SK-N-SH treated with all-trans-retinoic acid at 6 μM for 48 hours (cell line): ENCODE measurements at regions not wholly inside any gene's neighbourhood (a gene's known extent, or its start where the extent isn't known, plus 50 kb on each side); places are given as distances from the start of the nearest gene placed in this dataset.

Experiments
- BACH2 ChIP-seq: fragments of 250-450 bp; sonication (Bioruptor Pico); IDR thresholded peaks from 2 replicates; pipeline ENCODE4 v1.9.0; 2021; ENCODE audit warnings: mild to moderate bottlenecking, borderline replicate concordance
- SNAI2 ChIP-seq: fragments of 250-450 bp; sonication (Bioruptor Pico); IDR thresholded peaks from 2 replicates; pipeline ENCODE4 v1.5.0; 2020; ENCODE audit warnings: mild to moderate bottlenecking, moderate library complexity
- TF ChIP-seq, protein P1 (sequence below): fragments of 250-450 bp; sonication (Bioruptor Pico); IDR thresholded peaks from 2 replicates; pipeline ENCODE4 v1.5.0; 2020; ENCODE audit warnings: mild to moderate bottlenecking, moderate library complexity

DNA sequence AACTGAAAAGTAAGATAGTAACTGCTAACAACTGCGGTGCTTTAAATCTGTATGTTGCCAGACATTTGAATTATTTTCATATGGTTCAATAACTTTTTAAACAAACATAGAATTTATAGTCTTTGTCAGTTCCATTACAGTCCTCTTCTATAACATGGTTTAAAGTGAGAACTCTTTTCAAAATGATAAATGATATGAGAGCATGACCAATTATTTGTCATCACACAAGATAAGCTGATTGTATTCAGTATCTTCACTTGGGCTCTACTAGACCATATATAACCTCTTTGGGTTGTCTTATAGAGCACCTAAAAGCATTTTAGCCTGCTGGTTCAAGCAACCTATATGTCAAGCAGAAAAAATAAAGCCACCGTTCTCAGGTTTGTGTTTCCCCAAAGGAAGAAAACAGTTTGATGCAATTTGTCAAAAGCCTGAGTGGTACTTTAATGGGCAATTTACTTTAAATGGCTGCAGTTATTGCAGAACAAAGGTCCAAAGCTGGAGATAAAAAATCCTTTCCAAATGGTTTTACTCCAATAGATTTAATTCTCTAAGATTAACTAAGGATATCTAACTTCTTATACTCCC lies 298.4 kb downstream of the FSIP2 start:
- TF ChIP-seq BACH2 (CRISPR knock-in tag) (no peak), SNAI2 (no peak)
- TF ChIP-seq, protein P1, sequence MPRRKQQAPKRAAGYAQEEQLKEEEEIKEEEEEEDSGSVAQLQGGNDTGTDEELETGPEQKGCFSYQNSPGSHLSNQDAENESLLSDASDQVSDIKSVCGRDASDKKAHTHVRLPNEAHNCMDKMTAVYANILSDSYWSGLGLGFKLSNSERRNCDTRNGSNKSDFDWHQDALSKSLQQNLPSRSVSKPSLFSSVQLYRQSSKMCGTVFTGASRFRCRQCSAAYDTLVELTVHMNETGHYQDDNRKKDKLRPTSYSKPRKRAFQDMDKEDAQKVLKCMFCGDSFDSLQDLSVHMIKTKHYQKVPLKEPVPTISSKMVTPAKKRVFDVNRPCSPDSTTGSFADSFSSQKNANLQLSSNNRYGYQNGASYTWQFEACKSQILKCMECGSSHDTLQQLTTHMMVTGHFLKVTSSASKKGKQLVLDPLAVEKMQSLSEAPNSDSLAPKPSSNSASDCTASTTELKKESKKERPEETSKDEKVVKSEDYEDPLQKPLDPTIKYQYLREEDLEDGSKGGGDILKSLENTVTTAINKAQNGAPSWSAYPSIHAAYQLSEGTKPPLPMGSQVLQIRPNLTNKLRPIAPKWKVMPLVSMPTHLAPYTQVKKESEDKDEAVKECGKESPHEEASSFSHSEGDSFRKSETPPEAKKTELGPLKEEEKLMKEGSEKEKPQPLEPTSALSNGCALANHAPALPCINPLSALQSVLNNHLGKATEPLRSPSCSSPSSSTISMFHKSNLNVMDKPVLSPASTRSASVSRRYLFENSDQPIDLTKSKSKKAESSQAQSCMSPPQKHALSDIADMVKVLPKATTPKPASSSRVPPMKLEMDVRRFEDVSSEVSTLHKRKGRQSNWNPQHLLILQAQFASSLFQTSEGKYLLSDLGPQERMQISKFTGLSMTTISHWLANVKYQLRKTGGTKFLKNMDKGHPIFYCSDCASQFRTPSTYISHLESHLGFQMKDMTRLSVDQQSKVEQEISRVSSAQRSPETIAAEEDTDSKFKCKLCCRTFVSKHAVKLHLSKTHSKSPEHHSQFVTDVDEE: no peak
